Hepatocyte (in vitro differentiated cells): ENCODE measurements at regions not wholly inside any gene's neighbourhood (a gene's known extent, or its start where the extent isn't known, plus 50 kb on each side); places are given as distances from the start of the nearest gene placed in this dataset.
A peak's percentile ranks its signal among the peaks of the same experiment; 100 is the strongest.

ENCODE experiments used
- DNase-seq: peaks from one replicate; pipeline ENCODE4 v3.0.0-alpha.2; 2016; ENCODE audit warnings: low spot score
- H2AFZ ChIP-seq: fragments of 200-600 bp; sonication (generic); 2 replicates; pipeline ENCODE4 v1.6.0; 2016; ENCODE audit warnings: antibody characterized with exemption, mild to moderate bottlenecking
- H3K27ac ChIP-seq: fragments of 200-600 bp; sonication (generic); 2 replicates; pipeline ENCODE4 v1.5.1; 2016; ENCODE audit warnings: mild to moderate bottlenecking
- H3K27me3 ChIP-seq: fragments of 200-600 bp; sonication (generic); 2 replicates; pipeline ENCODE4 v1.6.1; 2016
- H3K36me3 ChIP-seq: fragments of 200-600 bp; sonication (generic); replicated peaks from 2 replicates; pipeline ENCODE4 v1.5.1; 2016; ENCODE audit warnings: low read depth; ENCODE audit not compliant: insufficient read depth
- H3K4me1 ChIP-seq: fragments of 200-600 bp; sonication (generic); 2 replicates; pipeline ENCODE4 v1.5.1; 2016; ENCODE audit warnings: mild to moderate bottlenecking, moderate library complexity; ENCODE audit not compliant: insufficient read depth
- H3K4me2 ChIP-seq: fragments of 200-600 bp; sonication (generic); 2 replicates; pipeline ENCODE4 v1.6.0; 2016
- H3K4me3 ChIP-seq: fragments of 200-600 bp; sonication (generic); 2 replicates; pipeline ENCODE4 v1.5.1; 2016; ENCODE audit warnings: mild to moderate bottlenecking
- H3K79me2 ChIP-seq: fragments of 200-600 bp; sonication (generic); 2 replicates; pipeline ENCODE4 v1.6.0; 2017; ENCODE audit warnings: mild to moderate bottlenecking
- H3K9me2 ChIP-seq: fragments of 200-600 bp; sonication (generic); replicated peaks from 2 replicates; pipeline ENCODE4 v1.6.0; 2017; ENCODE audit warnings: mild to moderate bottlenecking; ENCODE audit not compliant: insufficient read depth
- H3K9me3 ChIP-seq: fragments of 200-600 bp; sonication (generic); 2 replicates; pipeline ENCODE4 v1.5.1; 2016; ENCODE audit warnings: low read depth, mild to moderate bottlenecking
- H4K20me1 ChIP-seq: fragments of 200-600 bp; sonication (generic); 2 replicates; pipeline ENCODE4 v1.6.0; 2016; ENCODE audit warnings: mild to moderate bottlenecking; ENCODE audit not compliant: insufficient read depth, poor library complexity, severe bottlenecking
- EZH2 ChIP-seq: fragments of 200-600 bp; sonication (generic); IDR thresholded peaks from 2 replicates; pipeline ENCODE4 v1.6.1; 2016; ENCODE audit warnings: antibody characterized with exemption, mild to moderate bottlenecking, borderline replicate concordance
- EZH2phosphoT487 ChIP-seq: fragments of 200-600 bp; sonication (generic); IDR thresholded peaks from one replicate; pipeline ENCODE4 v1.6.1; 2018; ENCODE audit warnings: antibody characterized with exemption, mild to moderate bottlenecking, low read depth, moderate library complexity; ENCODE audit not compliant: unreplicated experiment, severe bottlenecking
- WGBS: methylation state at CpG from one replicate; pipeline ENCODE4 v1.1.6; 2016; ENCODE audit warnings: low lambda C conversion rate; ENCODE audit errors: missing lambda C conversion rate; 5-methylcytosine and 5-hydroxymethylcytosine counted together
- TF ChIP-seq, protein P1 (sequence below): fragments of 200-600 bp; sonication (generic); IDR thresholded peaks from 2 replicates; pipeline ENCODE4 v1.5.1; 2016; ENCODE audit warnings: antibody characterized with exemption, mild to moderate bottlenecking; ENCODE audit not compliant: poor library complexity

DNA sequence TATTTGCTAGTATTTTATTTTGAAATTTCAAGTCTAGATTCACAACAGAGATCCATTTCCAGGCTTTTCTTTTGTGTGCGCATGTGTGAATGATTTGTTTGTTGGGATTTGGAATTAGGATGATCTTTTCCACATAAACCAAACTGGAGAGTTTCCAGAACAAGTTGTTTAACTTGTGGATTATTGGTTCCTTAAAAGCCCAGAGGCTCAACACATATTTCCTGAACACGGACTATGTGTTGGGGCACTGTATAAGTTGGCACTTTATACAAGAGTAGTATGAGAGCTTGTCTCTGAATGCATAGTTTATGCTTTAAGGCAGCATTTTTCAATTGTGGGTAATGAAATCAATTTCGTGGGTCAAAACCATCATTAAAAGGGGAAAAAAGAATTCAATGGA lies 67.3 kb upstream of the FUT8 start:
- Histone ChIP-seq H3K9me2 (no peaks in the 10 kb centered on the region), H2AFZ (no peak overlapping the region), H3K4me3 (no peak overlapping the region), H3K4me2 (no peak overlapping the region), H3K4me1 (peaks cover 5% of the 10 kb centered on the region), H3K36me3 (no peaks in the 10 kb centered on the region), H3K27me3 (no peaks in the 10 kb centered on the region), H3K9me3 (no peaks in the 10 kb centered on the region), H4K20me1 (no peaks in the 10 kb centered on the region), H3K79me2 (no peaks in the 10 kb centered on the region), H3K27ac (no peak overlapping the region)
- 71% methylated on average over 3 of the region's 3 CpGs for WGBS
- TF ChIP-seq EZH2phosphoT487, result no peak
- no peak for TF ChIP-seq EZH2
- TF ChIP-seq, protein P1, sequence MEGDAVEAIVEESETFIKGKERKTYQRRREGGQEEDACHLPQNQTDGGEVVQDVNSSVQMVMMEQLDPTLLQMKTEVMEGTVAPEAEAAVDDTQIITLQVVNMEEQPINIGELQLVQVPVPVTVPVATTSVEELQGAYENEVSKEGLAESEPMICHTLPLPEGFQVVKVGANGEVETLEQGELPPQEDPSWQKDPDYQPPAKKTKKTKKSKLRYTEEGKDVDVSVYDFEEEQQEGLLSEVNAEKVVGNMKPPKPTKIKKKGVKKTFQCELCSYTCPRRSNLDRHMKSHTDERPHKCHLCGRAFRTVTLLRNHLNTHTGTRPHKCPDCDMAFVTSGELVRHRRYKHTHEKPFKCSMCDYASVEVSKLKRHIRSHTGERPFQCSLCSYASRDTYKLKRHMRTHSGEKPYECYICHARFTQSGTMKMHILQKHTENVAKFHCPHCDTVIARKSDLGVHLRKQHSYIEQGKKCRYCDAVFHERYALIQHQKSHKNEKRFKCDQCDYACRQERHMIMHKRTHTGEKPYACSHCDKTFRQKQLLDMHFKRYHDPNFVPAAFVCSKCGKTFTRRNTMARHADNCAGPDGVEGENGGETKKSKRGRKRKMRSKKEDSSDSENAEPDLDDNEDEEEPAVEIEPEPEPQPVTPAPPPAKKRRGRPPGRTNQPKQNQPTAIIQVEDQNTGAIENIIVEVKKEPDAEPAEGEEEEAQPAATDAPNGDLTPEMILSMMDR, result no peak
- no peak for DNase-seq

DNA sequence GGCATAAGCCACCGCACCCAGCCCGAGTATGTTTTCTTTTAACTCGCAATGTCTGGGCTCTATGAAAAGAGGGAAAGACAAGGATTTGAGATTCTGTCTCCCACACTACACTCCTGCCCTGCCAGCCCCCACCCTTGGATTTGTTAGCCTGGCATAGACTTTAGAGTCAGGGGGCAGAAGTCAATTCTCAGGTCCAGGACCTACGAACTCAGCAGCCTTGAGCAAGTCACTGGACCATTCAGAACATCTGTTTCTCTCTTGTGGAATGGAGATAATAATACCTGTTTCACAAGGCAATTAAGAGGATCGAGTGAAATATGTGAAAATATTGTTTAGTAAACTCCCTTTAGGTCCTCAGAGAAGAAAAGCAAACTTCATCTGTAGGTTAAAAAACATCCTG lies 66.1 kb upstream of the FUT8 start:
- Histone ChIP-seq H3K4me1 (peaks cover 5% of the 10 kb centered on the region), H2AFZ (peak overlapping the region; percentile 17), H3K79me2 (no peaks in the 10 kb centered on the region), H3K27me3 (no peaks in the 10 kb centered on the region), H4K20me1 (no peaks in the 10 kb centered on the region), H3K9me3 (no peaks in the 10 kb centered on the region), H3K9me2 (no peaks in the 10 kb centered on the region), H3K27ac (no peak overlapping the region), H3K4me3 (no peak overlapping the region), H3K36me3 (no peaks in the 10 kb centered on the region), H3K4me2 (no peak overlapping the region)
- DNase-seq, result no peak
- 77% methylated on average over 5 of the region's 5 CpGs for WGBS
- TF ChIP-seq, protein P1, result no peak
- no peak for TF ChIP-seq EZH2

DNA sequence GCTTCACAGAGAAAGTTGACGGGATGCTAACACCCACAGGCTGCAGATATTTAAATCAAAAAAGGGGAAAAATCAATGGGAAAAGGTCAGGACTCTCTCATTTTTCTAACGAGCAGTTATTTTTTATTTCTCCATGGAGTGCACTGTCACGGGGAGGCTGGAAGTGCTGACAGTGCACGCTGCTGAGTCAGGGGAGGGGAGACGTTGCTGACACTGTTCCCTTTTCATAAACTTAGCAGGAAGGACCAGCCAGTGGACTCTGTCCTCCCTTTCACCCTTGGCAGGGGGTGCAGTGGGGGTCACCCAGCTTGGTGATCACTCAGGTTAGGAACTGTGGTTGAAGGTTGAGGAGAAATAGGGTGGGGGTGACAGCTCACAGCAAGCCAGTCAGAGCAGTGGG lies 65.6 kb upstream of the FUT8 start:
- no peak overlapping the region for H3K4me2 ChIP-seq
- no peaks in the 10 kb centered on the region for H3K9me3 ChIP-seq
- H3K4me3 ChIP-seq, result no peak overlapping the region
- peaks cover 5% of the 10 kb centered on the region for H3K4me1 ChIP-seq
- H2AFZ ChIP-seq, result peak overlapping the region; percentile 17
- peak; percentile 32 for DNase-seq
- no peaks in the 10 kb centered on the region for H3K79me2 ChIP-seq
- 61% methylated on average over 5 of the region's 5 CpGs for WGBS
- no peaks in the 10 kb centered on the region for H3K9me2 ChIP-seq
- H3K27ac ChIP-seq, result no peak overlapping the region
- no peaks in the 10 kb centered on the region for H3K36me3 ChIP-seq
- no peaks in the 10 kb centered on the region for H4K20me1 ChIP-seq
- H3K27me3 ChIP-seq, result no peaks in the 10 kb centered on the region
- no peak for TF ChIP-seq EZH2phosphoT487

DNA sequence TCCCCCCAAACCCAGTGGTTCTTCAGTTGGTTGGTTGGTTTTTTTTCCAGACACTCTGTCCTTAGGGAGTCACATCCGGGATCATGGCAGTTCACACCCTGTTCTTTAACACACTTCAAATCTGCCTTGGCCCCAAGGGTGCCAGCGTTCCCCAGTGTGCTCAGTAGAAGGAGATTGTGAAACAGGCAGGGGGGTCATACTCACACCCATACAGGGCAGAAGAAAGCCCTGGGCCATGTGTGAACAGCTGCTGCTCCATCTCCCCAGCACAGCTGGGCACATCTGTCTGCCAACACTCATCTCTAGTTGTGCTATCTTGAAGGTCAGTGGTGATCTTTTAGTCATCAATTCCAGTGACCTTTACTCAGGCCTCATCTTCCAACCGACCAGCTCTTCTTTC lies 64.4 kb upstream of the FUT8 start:
- Histone ChIP-seq H2AFZ (no peak overlapping the region), H4K20me1 (no peaks in the 10 kb centered on the region), H3K4me3 (no peak overlapping the region), H3K27me3 (no peaks in the 10 kb centered on the region), H3K9me3 (no peaks in the 10 kb centered on the region), H3K4me2 (no peak overlapping the region), H3K79me2 (no peaks in the 10 kb centered on the region), H3K36me3 (no peaks in the 10 kb centered on the region), H3K27ac (no peak overlapping the region), H3K9me2 (no peaks in the 10 kb centered on the region), H3K4me1 (peaks cover 5% of the 10 kb centered on the region)
- no peak for DNase-seq
- 84% methylated on average over 3 of the region's 3 CpGs for WGBS
- TF ChIP-seq, protein P1, result no peak
- TF ChIP-seq EZH2phosphoT487 (no peak), EZH2 (no peak)
